22Rv1 (cell line): ENCODE measurements at regions not wholly inside any gene's neighbourhood (a gene's known extent, or its start where the extent isn't known, plus 50 kb on each side); places are given as distances from the start of the nearest gene placed in this dataset.

Source experiments
- H3K27ac ChIP-seq: fragments of 450-650 bp; 2 replicates; pipeline ENCODE4 v1.5.1; 2017
- ZFX ChIP-seq: fragments of 450-650 bp; IDR thresholded peaks from 2 replicates; pipeline ENCODE4 v1.6.1; 2017; ENCODE audit warnings: antibody characterized with exemption, borderline replicate concordance
- TF ChIP-seq, protein P1 (sequence below): fragments of 450-650 bp; IDR thresholded peaks from 2 replicates; pipeline ENCODE4 v1.5.1; 2017; ENCODE audit warnings: mild to moderate bottlenecking

DNA sequence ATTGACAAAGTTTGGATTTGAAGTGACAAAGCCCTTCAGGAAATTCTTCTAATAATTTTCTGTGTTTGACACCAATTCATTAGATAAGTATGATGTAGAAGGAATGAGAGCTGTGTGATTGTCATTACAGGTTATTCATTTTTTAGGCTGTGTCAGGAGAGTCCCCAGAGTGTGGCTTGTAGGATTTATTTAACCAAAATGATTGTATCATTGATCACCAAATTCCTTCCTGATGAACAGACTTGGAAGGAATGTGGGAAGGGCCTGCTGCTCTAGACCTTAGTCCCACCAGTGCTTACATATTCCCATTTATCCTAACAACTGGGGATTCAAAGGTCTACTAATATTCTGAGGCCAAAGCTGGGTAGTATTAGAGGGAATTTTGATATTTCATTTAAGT, 383.3 kb upstream of the KAZN start:
- H3K27ac ChIP-seq: no peak overlapping the region
- TF ChIP-seq ZFX: no peak
- TF ChIP-seq, protein P1, sequence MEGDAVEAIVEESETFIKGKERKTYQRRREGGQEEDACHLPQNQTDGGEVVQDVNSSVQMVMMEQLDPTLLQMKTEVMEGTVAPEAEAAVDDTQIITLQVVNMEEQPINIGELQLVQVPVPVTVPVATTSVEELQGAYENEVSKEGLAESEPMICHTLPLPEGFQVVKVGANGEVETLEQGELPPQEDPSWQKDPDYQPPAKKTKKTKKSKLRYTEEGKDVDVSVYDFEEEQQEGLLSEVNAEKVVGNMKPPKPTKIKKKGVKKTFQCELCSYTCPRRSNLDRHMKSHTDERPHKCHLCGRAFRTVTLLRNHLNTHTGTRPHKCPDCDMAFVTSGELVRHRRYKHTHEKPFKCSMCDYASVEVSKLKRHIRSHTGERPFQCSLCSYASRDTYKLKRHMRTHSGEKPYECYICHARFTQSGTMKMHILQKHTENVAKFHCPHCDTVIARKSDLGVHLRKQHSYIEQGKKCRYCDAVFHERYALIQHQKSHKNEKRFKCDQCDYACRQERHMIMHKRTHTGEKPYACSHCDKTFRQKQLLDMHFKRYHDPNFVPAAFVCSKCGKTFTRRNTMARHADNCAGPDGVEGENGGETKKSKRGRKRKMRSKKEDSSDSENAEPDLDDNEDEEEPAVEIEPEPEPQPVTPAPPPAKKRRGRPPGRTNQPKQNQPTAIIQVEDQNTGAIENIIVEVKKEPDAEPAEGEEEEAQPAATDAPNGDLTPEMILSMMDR: no peak

DNA sequence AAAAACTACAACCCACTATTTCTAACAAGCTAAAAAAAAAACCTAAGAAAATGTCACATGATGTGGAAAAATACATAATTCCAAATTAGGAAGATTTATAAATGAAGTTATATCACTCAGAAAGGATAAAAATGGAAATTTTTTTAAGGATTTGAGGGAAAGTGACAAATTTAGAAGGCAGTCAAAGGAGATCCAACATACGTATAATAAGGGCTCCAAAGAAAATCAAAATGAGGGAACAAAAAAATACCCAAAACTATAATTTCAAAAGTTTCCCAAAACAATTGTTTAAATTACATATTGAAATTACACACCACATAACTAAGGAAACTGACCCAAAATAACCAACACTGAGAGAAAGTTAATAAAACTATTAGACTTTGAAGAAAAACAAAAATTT, 381.1 kb upstream of the KAZN start:
- H3K27ac ChIP-seq: no peak overlapping the region
- no peak for TF ChIP-seq ZFX
- TF ChIP-seq, protein P1: no peak

DNA sequence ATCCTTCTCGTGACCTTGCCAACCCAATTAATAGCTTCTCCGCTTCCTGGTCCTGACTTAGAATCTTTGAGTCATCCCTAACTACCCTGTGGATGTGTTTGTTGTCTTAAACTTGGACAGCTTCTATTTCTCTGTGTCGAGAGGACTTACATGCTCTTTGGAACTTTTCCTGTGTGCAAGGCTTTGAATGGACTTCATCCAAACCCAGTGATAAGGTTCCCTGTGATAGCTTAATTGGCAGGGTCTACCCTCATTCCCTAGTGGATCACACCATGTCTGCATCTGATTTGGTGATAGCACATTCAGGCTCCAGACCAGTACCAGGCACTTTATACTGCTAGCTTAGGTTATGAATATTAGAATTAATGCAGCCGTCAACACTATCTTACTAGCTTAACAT, 378.2 kb upstream of the KAZN start:
- H3K27ac ChIP-seq: no peak overlapping the region
- TF ChIP-seq, protein P1: no peak
- TF ChIP-seq ZFX: no peak

DNA sequence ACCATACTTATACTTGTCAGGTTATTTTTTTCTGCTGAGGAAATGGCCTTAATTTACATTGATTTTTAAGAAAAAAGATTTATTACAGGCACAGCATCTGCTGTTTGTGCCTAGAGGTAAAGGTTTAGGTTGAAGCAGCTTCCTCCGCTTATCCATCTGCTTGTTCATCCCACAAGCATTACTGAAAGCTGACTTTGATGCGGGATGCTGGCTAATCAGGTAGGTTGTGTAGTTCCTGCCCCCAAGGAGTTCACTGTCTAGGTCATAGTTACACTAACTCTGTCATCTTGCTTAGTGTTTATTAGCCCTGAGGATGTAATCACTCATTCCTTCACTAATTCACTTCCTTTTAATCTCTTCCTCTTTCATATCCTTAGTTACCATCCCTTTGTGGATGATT, 377.7 kb upstream of the KAZN start:
- TF ChIP-seq, protein P1: no peak
- TF ChIP-seq ZFX: no peak
- no peak overlapping the region for H3K27ac ChIP-seq

DNA sequence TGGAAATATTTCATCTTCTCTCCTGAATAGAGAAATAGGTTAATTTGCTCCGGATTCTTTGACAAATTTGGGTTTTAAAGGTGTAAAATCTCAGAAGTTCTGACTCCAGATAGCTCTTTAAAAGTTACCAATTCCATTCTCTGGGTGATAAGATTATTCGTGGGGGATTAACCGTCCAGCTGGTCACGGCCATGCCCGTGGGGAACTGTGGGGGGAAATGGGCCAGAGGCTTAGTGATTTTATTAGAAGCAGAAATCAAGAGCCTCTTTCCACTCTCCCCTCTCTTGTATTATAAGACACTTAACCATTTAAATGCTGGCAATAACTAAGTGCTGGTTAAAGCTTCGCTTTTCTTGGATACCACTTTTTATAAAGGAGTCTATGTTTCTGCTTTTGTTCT, 376.4 kb upstream of the KAZN start:
- TF ChIP-seq, protein P1: no peak
- TF ChIP-seq ZFX: no peak
- no peak overlapping the region for H3K27ac ChIP-seq

DNA sequence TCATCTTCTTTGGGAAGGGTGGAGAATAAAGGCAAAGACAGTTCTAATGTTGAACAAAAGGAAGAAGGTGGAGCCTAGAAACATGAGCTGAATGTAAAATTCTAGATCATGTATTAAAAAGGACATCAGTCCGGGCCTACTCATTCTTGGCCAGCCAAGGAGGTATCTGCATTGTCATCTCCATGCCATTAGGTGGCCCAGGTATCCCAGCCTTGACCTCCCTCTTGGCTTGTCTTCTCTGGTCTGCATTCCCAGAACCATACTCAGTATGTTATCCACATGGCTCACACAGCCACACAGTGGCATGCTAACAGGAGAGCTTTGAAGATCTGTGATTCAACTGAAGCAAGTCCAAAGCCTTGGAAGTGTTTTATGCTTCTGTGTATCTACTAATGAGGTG, 369.8 kb upstream of the KAZN start:
- TF ChIP-seq, protein P1: no peak
- TF ChIP-seq ZFX: no peak
- H3K27ac ChIP-seq: no peak overlapping the region

DNA sequence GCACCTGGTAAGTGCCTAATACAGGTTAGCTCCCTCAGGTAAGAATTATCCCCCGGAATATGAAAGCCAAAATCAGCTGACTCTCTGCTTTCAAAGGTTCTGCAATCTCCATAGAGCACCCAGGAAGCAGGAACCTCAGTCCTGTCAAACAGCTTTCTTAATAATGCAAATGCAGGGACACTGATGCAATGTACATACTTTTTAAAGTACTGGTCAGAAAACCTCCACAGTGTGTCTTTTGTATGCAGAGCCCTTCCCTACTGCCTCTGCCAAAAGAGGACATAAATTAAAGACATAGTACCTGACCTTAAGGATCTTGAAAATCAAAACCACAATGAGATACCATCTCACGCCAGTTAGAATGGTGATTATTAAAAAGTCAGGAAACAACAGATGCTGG, 365.0 kb upstream of the KAZN start:
- TF ChIP-seq, protein P1: no peak
- TF ChIP-seq ZFX: no peak
- no peak overlapping the region for H3K27ac ChIP-seq
